ENCODE measurements at regions not wholly inside any gene's neighbourhood (a gene's known extent, or its start where the extent isn't known, plus 50 kb on each side); places are given as distances from the start of the nearest gene placed in this dataset.
"Not testable (repeated sequence)": the region's sequence is repeated elsewhere in the genome, so short reads cannot be mapped to it uniquely, and the experiment has no call there.

DNA sequence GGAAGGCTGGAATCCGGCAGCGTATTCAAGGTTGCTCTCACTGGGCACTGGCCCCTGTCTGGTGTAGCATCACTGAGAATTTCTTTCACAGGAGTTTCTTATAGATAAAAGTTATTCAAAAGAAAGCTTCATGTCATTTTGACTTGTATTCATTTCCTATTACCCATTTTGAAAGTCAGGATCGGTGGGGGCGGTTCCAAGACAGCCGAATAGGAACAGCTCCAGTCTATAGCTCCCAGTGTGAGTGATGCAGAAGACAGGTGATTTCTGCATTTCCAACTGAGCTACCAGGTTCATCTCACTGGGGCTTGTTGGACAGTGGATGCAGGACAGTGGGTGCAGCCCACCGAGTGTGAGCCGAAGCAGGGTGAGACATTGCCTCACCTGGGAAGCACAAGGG lies 51.5 kb upstream of the CDC42EP3 start:
- not testable (repeated sequence) for DNase-seq, H3K4me1 ChIP-seq, H3K4me3 ChIP-seq, H3K36me3 ChIP-seq, H3K27ac ChIP-seq, H3K27me3 ChIP-seq, H3K9me3 ChIP-seq

GRCh38 chr2:37730037-37730818 lies 58.8 kb upstream of the CDC42EP3 start:
- H3K27me3 ChIP-seq: no peaks in the 10 kb centered on the region
- no peaks in the 10 kb centered on the region for H3K9me3 ChIP-seq
- H3K36me3 ChIP-seq: no peaks in the 10 kb centered on the region
- no peak overlapping the region for H3K27ac ChIP-seq
- no peak overlapping the region for H3K4me3 ChIP-seq
- no peak for DNase-seq
- TF ChIP-seq POLR2A (IDR thresholded peaks at IDR 0.05): no peak
- TF ChIP-seq, protein P1, sequence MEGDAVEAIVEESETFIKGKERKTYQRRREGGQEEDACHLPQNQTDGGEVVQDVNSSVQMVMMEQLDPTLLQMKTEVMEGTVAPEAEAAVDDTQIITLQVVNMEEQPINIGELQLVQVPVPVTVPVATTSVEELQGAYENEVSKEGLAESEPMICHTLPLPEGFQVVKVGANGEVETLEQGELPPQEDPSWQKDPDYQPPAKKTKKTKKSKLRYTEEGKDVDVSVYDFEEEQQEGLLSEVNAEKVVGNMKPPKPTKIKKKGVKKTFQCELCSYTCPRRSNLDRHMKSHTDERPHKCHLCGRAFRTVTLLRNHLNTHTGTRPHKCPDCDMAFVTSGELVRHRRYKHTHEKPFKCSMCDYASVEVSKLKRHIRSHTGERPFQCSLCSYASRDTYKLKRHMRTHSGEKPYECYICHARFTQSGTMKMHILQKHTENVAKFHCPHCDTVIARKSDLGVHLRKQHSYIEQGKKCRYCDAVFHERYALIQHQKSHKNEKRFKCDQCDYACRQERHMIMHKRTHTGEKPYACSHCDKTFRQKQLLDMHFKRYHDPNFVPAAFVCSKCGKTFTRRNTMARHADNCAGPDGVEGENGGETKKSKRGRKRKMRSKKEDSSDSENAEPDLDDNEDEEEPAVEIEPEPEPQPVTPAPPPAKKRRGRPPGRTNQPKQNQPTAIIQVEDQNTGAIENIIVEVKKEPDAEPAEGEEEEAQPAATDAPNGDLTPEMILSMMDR (IDR thresholded peaks at IDR 0.05): no peak
- H3K4me1 ChIP-seq: no peaks in the 10 kb centered on the region

- not testable (repeated sequence) for H3K27ac ChIP-seq, H3K36me3 ChIP-seq, H3K4me1 ChIP-seq, H3K4me3 ChIP-seq, H3K27me3 ChIP-seq, DNase-seq, H3K9me3 ChIP-seq
Observed at GRCh38 chr2:37732412-37732811, 61.0 kb upstream of the CDC42EP3 start.

GRCh38 chr2:37733251-37733650 lies 61.8 kb upstream of the CDC42EP3 start:
- no peaks in the 10 kb centered on the region for H3K27me3 ChIP-seq
- H3K4me1 ChIP-seq: no peaks in the 10 kb centered on the region
- H3K27ac ChIP-seq: no peak overlapping the region
- H3K4me3 ChIP-seq: no peak overlapping the region
- H3K36me3 ChIP-seq: no peaks in the 10 kb centered on the region
- H3K9me3 ChIP-seq: no peaks in the 10 kb centered on the region
- no peak for DNase-seq
- no peak for TF ChIP-seq POLR2A (IDR thresholded peaks at IDR 0.05)
- TF ChIP-seq, protein P1 (IDR thresholded peaks at IDR 0.05): no peak

- H3K27me3 ChIP-seq, H3K9me3 ChIP-seq, H3K4me1 ChIP-seq, DNase-seq, H3K4me3 ChIP-seq, H3K36me3 ChIP-seq, H3K27ac ChIP-seq: not testable (repeated sequence)
Observed at GRCh38 chr2:37733955-37734354, 62.5 kb upstream of the CDC42EP3 start.

DNA sequence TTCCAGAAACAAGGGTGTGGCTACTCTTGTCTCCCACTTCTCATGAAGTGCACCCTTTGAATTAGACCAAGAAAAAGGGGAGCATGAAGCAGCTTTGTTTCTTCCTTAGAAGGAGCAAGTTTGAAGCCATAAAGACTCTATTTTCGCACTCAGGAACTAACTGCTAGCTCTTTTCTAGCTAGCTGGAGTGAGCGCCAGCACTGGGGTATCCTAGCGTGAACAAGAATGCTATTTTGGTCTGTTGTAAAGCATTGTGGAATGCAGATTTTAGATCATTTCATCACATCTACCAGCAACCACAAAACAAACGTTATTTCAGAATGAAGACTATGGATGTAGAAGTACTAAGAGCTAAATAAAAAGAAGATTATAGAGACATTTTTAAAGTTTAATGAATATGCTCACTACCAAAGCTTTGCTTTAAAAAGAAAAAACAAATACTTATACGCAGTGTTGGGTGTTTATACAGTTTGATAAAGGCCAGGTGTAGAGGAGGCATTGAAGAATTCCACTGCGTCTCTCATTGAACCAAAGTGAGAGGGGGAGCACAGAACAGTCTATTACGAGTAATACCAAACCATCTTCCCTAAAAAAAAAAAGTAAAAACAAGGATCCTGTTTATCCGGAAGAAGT lies 63.6 kb upstream of the CDC42EP3 start:
- not testable (repeated sequence) for H3K36me3 ChIP-seq, H3K9me3 ChIP-seq, H3K4me1 ChIP-seq, H3K4me3 ChIP-seq, H3K27me3 ChIP-seq, DNase-seq, H3K27ac ChIP-seq

- not testable (repeated sequence) for H3K9me3 ChIP-seq, H3K4me3 ChIP-seq, H3K27ac ChIP-seq, H3K36me3 ChIP-seq, DNase-seq, H3K27me3 ChIP-seq, H3K4me1 ChIP-seq
Observed at GRCh38 chr2:37735524-37735910, 64.1 kb upstream of the CDC42EP3 start.

DNA sequence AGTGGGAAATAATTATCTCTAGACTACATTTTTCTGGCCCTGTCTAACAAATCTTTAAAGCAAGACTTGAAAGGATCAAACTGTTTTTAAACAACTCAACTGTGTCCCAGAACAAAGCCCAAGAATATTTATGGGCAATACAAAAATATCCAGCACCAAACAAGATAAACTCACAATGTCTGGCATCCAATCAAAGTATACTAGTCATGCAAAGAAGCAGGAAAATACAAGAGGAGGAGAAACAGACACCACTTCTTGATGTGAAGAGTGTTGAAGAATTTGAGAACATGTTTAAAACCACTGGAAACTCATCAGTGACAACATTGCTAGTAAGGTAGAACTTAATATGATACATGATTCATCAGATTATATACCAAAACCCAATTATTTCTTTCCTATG lies 66.1 kb upstream of the CDC42EP3 start:
- H3K27me3 ChIP-seq: no peaks in the 10 kb centered on the region
- no peak overlapping the region for H3K4me3 ChIP-seq
- H3K9me3 ChIP-seq: no peaks in the 10 kb centered on the region
- no peak overlapping the region for H3K27ac ChIP-seq
- no peaks in the 10 kb centered on the region for H3K36me3 ChIP-seq
- DNase-seq: no peak
- H3K4me1 ChIP-seq: no peaks in the 10 kb centered on the region
- TF ChIP-seq POLR2A (IDR thresholded peaks at IDR 0.05): no peak
- TF ChIP-seq, protein P1 (IDR thresholded peaks at IDR 0.05): no peak
